ENCODE measurements at regions not wholly inside any gene's neighbourhood (a gene's known extent, or its start where the extent isn't known, plus 50 kb on each side); places are given as distances from the start of the nearest gene placed in this dataset.

DNA sequence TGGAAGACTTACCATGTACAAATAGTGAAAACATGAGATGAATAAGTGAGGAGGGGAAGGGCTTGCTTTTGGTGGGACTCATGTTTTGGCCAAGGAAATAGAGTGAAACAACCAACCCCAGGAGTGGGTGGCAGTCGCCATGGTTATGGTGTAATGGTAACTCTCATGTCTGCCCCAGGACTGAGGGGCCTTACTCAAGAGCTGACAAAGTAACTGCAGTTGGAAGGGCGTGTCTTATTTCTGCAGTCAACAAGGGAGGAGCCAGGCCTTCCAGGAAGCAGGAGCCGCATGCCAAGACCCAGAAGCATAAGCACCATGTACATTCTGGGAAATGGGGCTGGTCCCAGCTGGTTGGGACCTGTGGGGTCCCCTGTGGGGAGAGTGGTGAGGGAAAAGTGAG is 108.5 kb downstream of the UNC5CL start (continued):
- TF ChIP-seq, protein P1, sequence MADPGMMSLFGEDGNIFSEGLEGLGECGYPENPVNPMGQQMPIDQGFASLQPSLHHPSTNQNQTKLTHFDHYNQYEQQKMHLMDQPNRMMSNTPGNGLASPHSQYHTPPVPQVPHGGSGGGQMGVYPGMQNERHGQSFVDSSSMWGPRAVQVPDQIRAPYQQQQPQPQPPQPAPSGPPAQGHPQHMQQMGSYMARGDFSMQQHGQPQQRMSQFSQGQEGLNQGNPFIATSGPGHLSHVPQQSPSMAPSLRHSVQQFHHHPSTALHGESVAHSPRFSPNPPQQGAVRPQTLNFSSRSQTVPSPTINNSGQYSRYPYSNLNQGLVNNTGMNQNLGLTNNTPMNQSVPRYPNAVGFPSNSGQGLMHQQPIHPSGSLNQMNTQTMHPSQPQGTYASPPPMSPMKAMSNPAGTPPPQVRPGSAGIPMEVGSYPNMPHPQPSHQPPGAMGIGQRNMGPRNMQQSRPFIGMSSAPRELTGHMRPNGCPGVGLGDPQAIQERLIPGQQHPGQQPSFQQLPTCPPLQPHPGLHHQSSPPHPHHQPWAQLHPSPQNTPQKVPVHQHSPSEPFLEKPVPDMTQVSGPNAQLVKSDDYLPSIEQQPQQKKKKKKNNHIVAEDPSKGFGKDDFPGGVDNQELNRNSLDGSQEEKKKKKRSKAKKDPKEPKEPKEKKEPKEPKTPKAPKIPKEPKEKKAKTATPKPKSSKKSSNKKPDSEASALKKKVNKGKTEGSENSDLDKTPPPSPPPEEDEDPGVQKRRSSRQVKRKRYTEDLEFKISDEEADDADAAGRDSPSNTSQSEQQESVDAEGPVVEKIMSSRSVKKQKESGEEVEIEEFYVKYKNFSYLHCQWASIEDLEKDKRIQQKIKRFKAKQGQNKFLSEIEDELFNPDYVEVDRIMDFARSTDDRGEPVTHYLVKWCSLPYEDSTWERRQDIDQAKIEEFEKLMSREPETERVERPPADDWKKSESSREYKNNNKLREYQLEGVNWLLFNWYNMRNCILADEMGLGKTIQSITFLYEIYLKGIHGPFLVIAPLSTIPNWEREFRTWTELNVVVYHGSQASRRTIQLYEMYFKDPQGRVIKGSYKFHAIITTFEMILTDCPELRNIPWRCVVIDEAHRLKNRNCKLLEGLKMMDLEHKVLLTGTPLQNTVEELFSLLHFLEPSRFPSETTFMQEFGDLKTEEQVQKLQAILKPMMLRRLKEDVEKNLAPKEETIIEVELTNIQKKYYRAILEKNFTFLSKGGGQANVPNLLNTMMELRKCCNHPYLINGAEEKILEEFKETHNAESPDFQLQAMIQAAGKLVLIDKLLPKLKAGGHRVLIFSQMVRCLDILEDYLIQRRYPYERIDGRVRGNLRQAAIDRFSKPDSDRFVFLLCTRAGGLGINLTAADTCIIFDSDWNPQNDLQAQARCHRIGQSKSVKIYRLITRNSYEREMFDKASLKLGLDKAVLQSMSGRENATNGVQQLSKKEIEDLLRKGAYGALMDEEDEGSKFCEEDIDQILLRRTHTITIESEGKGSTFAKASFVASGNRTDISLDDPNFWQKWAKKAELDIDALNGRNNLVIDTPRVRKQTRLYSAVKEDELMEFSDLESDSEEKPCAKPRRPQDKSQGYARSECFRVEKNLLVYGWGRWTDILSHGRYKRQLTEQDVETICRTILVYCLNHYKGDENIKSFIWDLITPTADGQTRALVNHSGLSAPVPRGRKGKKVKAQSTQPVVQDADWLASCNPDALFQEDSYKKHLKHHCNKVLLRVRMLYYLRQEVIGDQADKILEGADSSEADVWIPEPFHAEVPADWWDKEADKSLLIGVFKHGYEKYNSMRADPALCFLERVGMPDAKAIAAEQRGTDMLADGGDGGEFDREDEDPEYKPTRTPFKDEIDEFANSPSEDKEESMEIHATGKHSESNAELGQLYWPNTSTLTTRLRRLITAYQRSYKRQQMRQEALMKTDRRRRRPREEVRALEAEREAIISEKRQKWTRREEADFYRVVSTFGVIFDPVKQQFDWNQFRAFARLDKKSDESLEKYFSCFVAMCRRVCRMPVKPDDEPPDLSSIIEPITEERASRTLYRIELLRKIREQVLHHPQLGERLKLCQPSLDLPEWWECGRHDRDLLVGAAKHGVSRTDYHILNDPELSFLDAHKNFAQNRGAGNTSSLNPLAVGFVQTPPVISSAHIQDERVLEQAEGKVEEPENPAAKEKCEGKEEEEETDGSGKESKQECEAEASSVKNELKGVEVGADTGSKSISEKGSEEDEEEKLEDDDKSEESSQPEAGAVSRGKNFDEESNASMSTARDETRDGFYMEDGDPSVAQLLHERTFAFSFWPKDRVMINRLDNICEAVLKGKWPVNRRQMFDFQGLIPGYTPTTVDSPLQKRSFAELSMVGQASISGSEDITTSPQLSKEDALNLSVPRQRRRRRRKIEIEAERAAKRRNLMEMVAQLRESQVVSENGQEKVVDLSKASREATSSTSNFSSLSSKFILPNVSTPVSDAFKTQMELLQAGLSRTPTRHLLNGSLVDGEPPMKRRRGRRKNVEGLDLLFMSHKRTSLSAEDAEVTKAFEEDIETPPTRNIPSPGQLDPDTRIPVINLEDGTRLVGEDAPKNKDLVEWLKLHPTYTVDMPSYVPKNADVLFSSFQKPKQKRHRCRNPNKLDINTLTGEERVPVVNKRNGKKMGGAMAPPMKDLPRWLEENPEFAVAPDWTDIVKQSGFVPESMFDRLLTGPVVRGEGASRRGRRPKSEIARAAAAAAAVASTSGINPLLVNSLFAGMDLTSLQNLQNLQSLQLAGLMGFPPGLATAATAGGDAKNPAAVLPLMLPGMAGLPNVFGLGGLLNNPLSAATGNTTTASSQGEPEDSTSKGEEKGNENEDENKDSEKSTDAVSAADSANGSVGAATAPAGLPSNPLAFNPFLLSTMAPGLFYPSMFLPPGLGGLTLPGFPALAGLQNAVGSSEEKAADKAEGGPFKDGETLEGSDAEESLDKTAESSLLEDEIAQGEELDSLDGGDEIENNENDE (IDR thresholded peaks at IDR 0.05; ENCODE audit: insufficient replicate concordance, low read length), result no peak
- TF ChIP-seq TAF7 (optimal IDR thresholded peaks at IDR 0.05; ENCODE audit: borderline replicate concordance, low read depth, low read length), result no peak
- TF ChIP-seq SAP30 (IDR thresholded peaks at IDR 0.05; ENCODE audit: insufficient read depth, insufficient replicate concordance, low read length), result no peak
